BJ (cell line): ENCODE measurements at regions not wholly inside any gene's neighbourhood (a gene's known extent, or its start where the extent isn't known, plus 50 kb on each side); places are given as distances from the start of the nearest gene placed in this dataset.
"Not testable (repeated sequence)": the region's sequence is repeated elsewhere in the genome, so short reads cannot be mapped to it uniquely, and the experiment has no call there.

Source experiments
- CTCF ChIA-PET: fragments of 350-600 bp; formaldehyde crosslinking; extraction: SDS; loops from one replicate; lab custom pipeline; 2021; ENCODE audit warnings: antibody characterized with exemption, inconsistent platforms; lab: Yijun Ruan, JAX
- POLR2A ChIA-PET: fragments of 300-600 bp; sonication (Branson Sonifier 250); formaldehyde crosslinking; extraction: SDS; loops from one replicate; lab custom pipeline; 2021; ENCODE audit warnings: antibody characterized with exemption; lab: Charles Lee
- DNase-seq: peaks from one replicate; pipeline ENCODE4 v3.0.0-alpha.2; 2011; ENCODE audit warnings: low read depth
- H3K27me3 ChIP-seq: 2 replicates; pipeline ENCODE4 v1.6.0; 2011; ENCODE audit warnings: low read length; ENCODE audit not compliant: control insufficient read depth, insufficient read depth
- H3K36me3 ChIP-seq: 2 replicates; pipeline ENCODE4 v1.5.1; 2011; ENCODE audit warnings: low read length; ENCODE audit not compliant: control insufficient read depth, insufficient read depth
- H3K4me3 ChIP-seq: 2 replicates; pipeline ENCODE4 v1.5.1; 2011; ENCODE audit warnings: low read depth, mild to moderate bottlenecking, control low read depth, low read length
- CTCF ChIP-seq: IDR thresholded peaks from 2 replicates; pipeline ENCODE4 v1.5.1; 2011; ENCODE audit warnings: low read depth, mild to moderate bottlenecking, control low read depth, inconsistent platforms, low read length, moderate library complexity; ENCODE audit not compliant: insufficient read depth

DNA sequence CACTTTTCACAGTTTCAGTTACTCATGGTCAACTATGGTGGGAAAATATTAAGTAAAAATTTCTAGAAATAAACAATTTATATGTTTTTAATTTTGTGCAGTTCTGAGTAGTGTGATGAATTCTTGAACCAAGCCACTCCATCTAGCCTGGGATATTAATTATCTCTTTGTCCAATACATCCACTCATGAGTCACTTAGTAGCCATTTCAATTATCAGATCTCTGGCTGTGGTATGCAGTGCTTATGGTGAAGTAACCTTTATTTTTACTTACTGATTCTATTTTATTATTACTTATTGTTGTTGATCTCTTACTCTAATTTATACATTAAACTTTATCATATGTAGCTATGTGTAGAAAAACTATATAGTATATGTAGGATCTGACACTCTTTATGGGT, 128.9 kb upstream of the KLHL1 start:
- no peak for TF ChIP-seq CTCF
- no peak for DNase-seq
- CTCF ChIA-PET: no interaction called here
- H3K4me3 ChIP-seq: no peak overlapping the region
- no peaks in the 10 kb centered on the region for H3K27me3 ChIP-seq
- H3K36me3 ChIP-seq: no peaks in the 10 kb centered on the region
- POLR2A ChIA-PET: no interaction called here

DNA sequence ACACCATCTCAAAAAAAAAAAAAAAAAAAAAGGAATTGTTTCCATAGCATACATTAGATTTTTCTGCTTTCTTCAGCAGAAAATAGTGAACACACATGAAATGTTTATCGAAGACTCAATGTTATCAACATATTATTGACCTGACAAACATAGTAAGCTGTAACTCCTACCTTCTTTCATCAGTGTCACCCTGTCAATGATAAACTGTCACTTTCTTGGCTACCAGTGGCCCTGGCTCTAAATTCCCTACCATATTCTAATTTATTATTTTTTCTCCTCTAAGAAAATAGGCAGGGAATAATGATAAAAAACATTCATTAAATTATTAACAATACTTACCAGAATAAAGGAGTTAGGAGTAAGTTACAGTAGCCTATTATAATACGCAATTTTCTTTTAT, 127.3 kb upstream of the KLHL1 start:
- POLR2A ChIA-PET: no interaction called here
- Histone ChIP-seq H3K36me3 (no peaks in the 10 kb centered on the region), H3K4me3 (no peak overlapping the region), H3K27me3 (no peaks in the 10 kb centered on the region)
- CTCF ChIA-PET: no interaction called here
- no peak for TF ChIP-seq CTCF
- DNase-seq: no peak

GRCh38 chr13:70223911-70224310, 115.7 kb upstream of the KLHL1 start:
- no peak overlapping the region for H3K4me3 ChIP-seq
- ChIA-PET CTCF (no interaction called here), POLR2A (no interaction called here)
- H3K36me3 ChIP-seq: no peaks in the 10 kb centered on the region
- no peak for TF ChIP-seq CTCF
- no peak for DNase-seq
- no peaks in the 10 kb centered on the region for H3K27me3 ChIP-seq

- ChIA-PET POLR2A (no interaction called here), CTCF (no interaction called here)
- DNase-seq: no peak
- no peak for TF ChIP-seq CTCF
- Histone ChIP-seq H3K27me3 (no peaks in the 10 kb centered on the region), H3K36me3 (no peaks in the 10 kb centered on the region), H3K4me3 (no peak overlapping the region)
Observed at GRCh38 chr13:70222926-70223325, 114.7 kb upstream of the KLHL1 start.

GRCh38 chr13:70218618-70219017, 110.4 kb upstream of the KLHL1 start:
- DNase-seq: no peak
- Histone ChIP-seq H3K4me3 (no peak overlapping the region), H3K36me3 (no peaks in the 10 kb centered on the region), H3K27me3 (no peaks in the 10 kb centered on the region)
- TF ChIP-seq CTCF: no peak
- CTCF ChIA-PET: no interaction called here
- POLR2A ChIA-PET: no interaction called here

GRCh38 chr13:70208968-70209367, 100.7 kb upstream of the KLHL1 start:
- CTCF ChIA-PET, H3K36me3 ChIP-seq, H3K27me3 ChIP-seq, H3K4me3 ChIP-seq, POLR2A ChIA-PET, DNase-seq: not testable (repeated sequence)
